ENCODE measurements at regions not wholly inside any gene's neighbourhood (a gene's known extent, or its start where the extent isn't known, plus 50 kb on each side); places are given as distances from the start of the nearest gene placed in this dataset.
"Not testable (repeated sequence)": the region's sequence is repeated elsewhere in the genome, so short reads cannot be mapped to it uniquely, and the experiment has no call there.

- TF ChIP-seq CTCF (conservative IDR thresholded peaks at IDR 0.05): no peak
- no peaks in the 10 kb centered on the region for H3K27me3 Mint-ChIP-seq (ENCODE audit: insufficient read depth)
- H3K36me3 Mint-ChIP-seq (ENCODE audit: low read depth): no peaks in the 10 kb centered on the region
- no peaks in the 10 kb centered on the region for H3K4me1 Mint-ChIP-seq
- H3K4me3 ChIP-seq (ENCODE audit: low read length): no peak overlapping the region
- no peaks in the 10 kb centered on the region for H3K27me3 ChIP-seq (ENCODE audit: control insufficient read depth, insufficient read depth, low read length, poor library complexity, severe bottlenecking)
- no peaks in the 10 kb centered on the region for H3K9me3 ChIP-seq (ENCODE audit: control insufficient read depth, low read length)
- WGBS, 2 experiments (ENCODE audit: insufficient coverage in 1 of 2, insufficient read length in 1 of 2): 94 to 98% methylated on average over 7 to 9 of the region's 9 CpGs
- H3K9me3 Mint-ChIP-seq: no peaks in the 10 kb centered on the region
- DNase-seq: peak; percentile 28
- H3K4me3 Mint-ChIP-seq: no peak overlapping the region
- H3K4me1 ChIP-seq (ENCODE audit: control insufficient read depth, insufficient read depth, low read length): no peaks in the 10 kb centered on the region
- H3K27ac ChIP-seq (ENCODE audit: low read depth, low read length): no peak overlapping the region
- H3K36me3 ChIP-seq (ENCODE audit: control insufficient read depth, insufficient read depth, low read length): no peaks in the 10 kb centered on the region
- no peak overlapping the region for H3K27ac Mint-ChIP-seq
- H3K9ac ChIP-seq (ENCODE audit: extremely low read depth, low read length, poor library complexity, severe bottlenecking): no peak overlapping the region
Measured at GRCh38 chr3:109994853-109995252, 657.5 kb upstream of the DPPA4 start.

GRCh38 chr3:109995377-109995776, 658.0 kb upstream of the DPPA4 start:
- no peak overlapping the region for H3K27ac Mint-ChIP-seq
- Histone ChIP-seq H3K9ac (ENCODE audit: extremely low read depth, low read length, poor library complexity, severe bottlenecking) (no peak overlapping the region), H3K36me3 (ENCODE audit: control insufficient read depth, insufficient read depth, low read length) (no peaks in the 10 kb centered on the region), H3K9me3 (ENCODE audit: control insufficient read depth, low read length) (no peaks in the 10 kb centered on the region), H3K4me3 (ENCODE audit: low read length) (no peak overlapping the region), H3K4me1 (ENCODE audit: control insufficient read depth, insufficient read depth, low read length) (no peaks in the 10 kb centered on the region), H3K27me3 (ENCODE audit: control insufficient read depth, insufficient read depth, low read length, poor library complexity, severe bottlenecking) (no peaks in the 10 kb centered on the region), H3K27ac (ENCODE audit: low read depth, low read length) (no peak overlapping the region)
- TF ChIP-seq CTCF (conservative IDR thresholded peaks at IDR 0.05): no peak
- no peak overlapping the region for H3K4me3 Mint-ChIP-seq
- no peaks in the 10 kb centered on the region for H3K27me3 Mint-ChIP-seq (ENCODE audit: insufficient read depth)
- no peak for DNase-seq
- H3K9me3 Mint-ChIP-seq: no peaks in the 10 kb centered on the region
- no peaks in the 10 kb centered on the region for H3K4me1 Mint-ChIP-seq
- H3K36me3 Mint-ChIP-seq (ENCODE audit: low read depth): no peaks in the 10 kb centered on the region

- H3K4me1 Mint-ChIP-seq, DNase-seq: not testable (repeated sequence)
Measured at GRCh38 chr3:110001905-110002304, 664.6 kb upstream of the DPPA4 start.

GRCh38 chr3:110006913-110007312, 669.6 kb upstream of the DPPA4 start:
- Histone ChIP-seq H3K9ac (ENCODE audit: extremely low read depth, low read length, poor library complexity, severe bottlenecking) (no peak overlapping the region), H3K36me3 (ENCODE audit: control insufficient read depth, insufficient read depth, low read length) (no peaks in the 10 kb centered on the region), H3K9me3 (ENCODE audit: control insufficient read depth, low read length) (no peaks in the 10 kb centered on the region), H3K4me3 (ENCODE audit: low read length) (no peak overlapping the region), H3K27me3 (ENCODE audit: control insufficient read depth, insufficient read depth, low read length, poor library complexity, severe bottlenecking) (no peaks in the 10 kb centered on the region), H3K4me1 (ENCODE audit: control insufficient read depth, insufficient read depth, low read length) (no peaks in the 10 kb centered on the region), H3K27ac (ENCODE audit: low read depth, low read length) (no peak overlapping the region)
- no peak for TF ChIP-seq CTCF (conservative IDR thresholded peaks at IDR 0.05)
- DNase-seq: no peak
- Mint-ChIP-seq H3K36me3 (ENCODE audit: low read depth) (no peaks in the 10 kb centered on the region), H3K27ac (no peak overlapping the region), H3K4me1 (no peaks in the 10 kb centered on the region), H3K9me3 (no peaks in the 10 kb centered on the region), H3K4me3 (no peak overlapping the region), H3K27me3 (ENCODE audit: insufficient read depth) (no peaks in the 10 kb centered on the region)
- 92% methylated on average over 2 of the region's 3 CpGs; no CpG with 5 or more reads in 1 of the 2 experiments for WGBS, 2 experiments (ENCODE audit: insufficient coverage in 1 of 2, insufficient read length in 1 of 2)

More at GRCh38 chr3:110001905-110002304, 664.6 kb upstream of the DPPA4 start:
- H3K9ac ChIP-seq (ENCODE audit: extremely low read depth, low read length, poor library complexity, severe bottlenecking); H3K36me3 Mint-ChIP-seq (ENCODE audit: low read depth); H3K27ac Mint-ChIP-seq; H3K9me3 ChIP-seq (ENCODE audit: control insufficient read depth, low read length); H3K27ac ChIP-seq (ENCODE audit: low read depth, low read length); H3K4me3 ChIP-seq (ENCODE audit: low read length); H3K9me3 Mint-ChIP-seq; H3K27me3 ChIP-seq (ENCODE audit: control insufficient read depth, insufficient read depth, low read length, poor library complexity, severe bottlenecking); H3K36me3 ChIP-seq (ENCODE audit: control insufficient read depth, insufficient read depth, low read length); H3K27me3 Mint-ChIP-seq (ENCODE audit: insufficient read depth); H3K4me1 ChIP-seq (ENCODE audit: control insufficient read depth, insufficient read depth, low read length); H3K4me3 Mint-ChIP-seq: not testable (repeated sequence)
- WGBS, 2 experiments (ENCODE audit: insufficient coverage in 1 of 2, insufficient read length in 1 of 2): 93% methylated on average over 4 of the region's 4 CpGs; no CpG with 5 or more reads in 1 of the 2 experiments

Measured in endodermal cell (in vitro differentiated cells).